ENCODE measurements at regions not wholly inside any gene's neighbourhood (a gene's known extent, or its start where the extent isn't known, plus 50 kb on each side); places are given as distances from the start of the nearest gene placed in this dataset.

GRCh38 chr2:122194546-122194945, 439.1 kb downstream of the TSN start:
- H3K9me3 ChIP-seq (replicated peaks; ENCODE audit: control insufficient read depth, insufficient read depth, low read depth, low read length), result no peaks in the 10 kb centered on the region
- POLR2A ChIA-PET, result interaction anchor here (1.2 kb wide), 1 partner anchor 9 kb away, joined by 4 read pairs; no protein-coding TSS in a partner anchor
- no TSS peak for BruUV-seq (replicated peaks)
- FAIRE-seq (no peak), DNase-seq (ENCODE audit: extremely low read depth in 1 of 4, low spot score in 3 of 4) (no peak), ATAC-seq (no peak)
- no peak overlapping the region for H3K4me2 ChIP-seq (ENCODE audit: insufficient read depth, low read length)
- H3K27me3 ChIP-seq (ENCODE audit: control insufficient read depth in 2 of 2, insufficient read depth in 2 of 2, low read length in 2 of 2), result no peaks in the 10 kb centered on the region
- H3K27ac ChIP-seq (ENCODE audit: extremely low read depth, low read depth, low read length), result no peak overlapping the region
- 0% methylated on average over 2 of the region's 2 CpGs for WGBS (ENCODE audit: insufficient coverage, low coverage, missing lambda C conversion rate)
- H3K4me3 ChIP-seq, result no peak overlapping the region
- H3K79me2 ChIP-seq (ENCODE audit: control insufficient read depth, insufficient read depth, low read length), result no peaks in the 10 kb centered on the region
- no peaks in the 10 kb centered on the region for H3K36me3 ChIP-seq (ENCODE audit: control insufficient read depth, insufficient read depth, low read length)
- peaks cover 0 to 11% of the 10 kb centered on the region in 2 experiments; a peak in 2 of 5 replicates for H3K4me1 ChIP-seq (replicated peaks in 1 of 2; ENCODE audit: control insufficient read depth in 2 of 2, insufficient read depth in 2 of 2, low read length in 2 of 2)
- peaks cover 7% of the 10 kb centered on the region; the same call in 1 of the 2 replicates for H4K20me1 ChIP-seq (replicated peaks; ENCODE audit: control insufficient read depth, insufficient read depth, low read length)
- in situ Hi-C loops (cut with MboI), result no loop called here
- H3K9ac ChIP-seq (ENCODE audit: insufficient read depth in 1 of 2, low read depth in 2 of 2, low read length in 2 of 2), result no peak overlapping the region
- CTCF ChIA-PET (ENCODE audit: low intra/inter-chr PET ratio), result no interaction called here
- intact Hi-C loops (cut with micrococcal nuclease), result loop anchor here (5.0 kb wide), 2 partner anchors 108 to 258 kb away; no protein-coding TSS in a partner anchor
- peaks cover 2% of the 10 kb centered on the region for H3K9me1 ChIP-seq (ENCODE audit: control insufficient read depth, insufficient read depth, low read length)
- TF ChIP-seq PHF8 (IDR thresholded peaks at IDR 0.05; ENCODE audit: borderline replicate concordance, low read length) (no peak), SMC3 (conservative IDR thresholded peaks at IDR 0.05; ENCODE audit: insufficient read depth, low read depth, low read length) (no peak), TRIM25 (IDR thresholded peaks at IDR 0.05; ENCODE audit: borderline replicate concordance) (no peak), CHD4 (IDR thresholded peaks at IDR 0.05; ENCODE audit: insufficient read depth, insufficient replicate concordance, low read depth, low read length, poor library complexity, severe bottlenecking) (no peak), HDAC8 (tag; IDR thresholded peaks at IDR 0.05) (no peak), POLR2B (IDR thresholded peaks at IDR 0.05; ENCODE audit: low read depth, partially characterized antibody) (no peak), SMARCA4 (IDR thresholded peaks at IDR 0.05) (no peak)
- TF ChIP-seq, protein P1, sequence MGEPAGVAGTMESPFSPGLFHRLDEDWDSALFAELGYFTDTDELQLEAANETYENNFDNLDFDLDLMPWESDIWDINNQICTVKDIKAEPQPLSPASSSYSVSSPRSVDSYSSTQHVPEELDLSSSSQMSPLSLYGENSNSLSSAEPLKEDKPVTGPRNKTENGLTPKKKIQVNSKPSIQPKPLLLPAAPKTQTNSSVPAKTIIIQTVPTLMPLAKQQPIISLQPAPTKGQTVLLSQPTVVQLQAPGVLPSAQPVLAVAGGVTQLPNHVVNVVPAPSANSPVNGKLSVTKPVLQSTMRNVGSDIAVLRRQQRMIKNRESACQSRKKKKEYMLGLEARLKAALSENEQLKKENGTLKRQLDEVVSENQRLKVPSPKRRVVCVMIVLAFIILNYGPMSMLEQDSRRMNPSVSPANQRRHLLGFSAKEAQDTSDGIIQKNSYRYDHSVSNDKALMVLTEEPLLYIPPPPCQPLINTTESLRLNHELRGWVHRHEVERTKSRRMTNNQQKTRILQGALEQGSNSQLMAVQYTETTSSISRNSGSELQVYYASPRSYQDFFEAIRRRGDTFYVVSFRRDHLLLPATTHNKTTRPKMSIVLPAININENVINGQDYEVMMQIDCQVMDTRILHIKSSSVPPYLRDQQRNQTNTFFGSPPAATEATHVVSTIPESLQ (CRISPR knock-in tag; IDR thresholded peaks at IDR 0.05), result no peak
- no peak overlapping the region for H2AFZ ChIP-seq (ENCODE audit: low read depth, low read length)
